ENCODE measurements at regions not wholly inside any gene's neighbourhood (a gene's known extent, or its start where the extent isn't known, plus 50 kb on each side); places are given as distances from the start of the nearest gene placed in this dataset.

GRCh38 chr15:47116698-47117097, 600.6 kb upstream of the SEMA6D start:
- no peak for TF ChIP-seq MAFK (IDR thresholded peaks at IDR 0.05; ENCODE audit: partially characterized antibody)
- TF ChIP-seq HOXA7 (CRISPR knock-in tag; IDR thresholded peaks at IDR 0.05), result no peak
- no peak for TF ChIP-seq CHD4 (IDR thresholded peaks at IDR 0.05; ENCODE audit: borderline replicate concordance)
- TF ChIP-seq CTCF (IDR thresholded peaks at IDR 0.05), result no peak
- no peak for TF ChIP-seq KDM5A (IDR thresholded peaks at IDR 0.05)
- no peak for TF ChIP-seq GATA3 (IDR thresholded peaks at IDR 0.05; ENCODE audit: borderline replicate concordance)

All from A549 (cell line).